ENCODE measurements at regions not wholly inside any gene's neighbourhood (a gene's known extent, or its start where the extent isn't known, plus 50 kb on each side); places are given as distances from the start of the nearest gene placed in this dataset.
"Not testable (repeated sequence)": the region's sequence is repeated elsewhere in the genome, so short reads cannot be mapped to it uniquely, and the experiment has no call there.

GRCh38 chr7:97234494-97234893 is 117.0 kb downstream of the SDHAF3 start:
- DNase-seq (ENCODE audit: low spot score); ATAC-seq: not testable (repeated sequence)

GRCh38 chr7:97246317-97246716 is 128.8 kb downstream of the SDHAF3 start:
- ATAC-seq (no peak), DNase-seq (ENCODE audit: low spot score) (no peak)

GRCh38 chr7:97258187-97258586 is 140.7 kb downstream of the SDHAF3 start:
- not testable (repeated sequence) for DNase-seq (ENCODE audit: low spot score); ATAC-seq

GRCh38 chr7:97269741-97270140 is 152.2 kb downstream of the SDHAF3 start:
- ATAC-seq (no peak), DNase-seq (ENCODE audit: low spot score) (no peak)

- no peak for ATAC-seq
- DNase-seq (ENCODE audit: low spot score): no peak
Measured at GRCh38 chr7:97270280-97270679, 152.8 kb downstream of the SDHAF3 start.

- no peak for ATAC-seq
- no peak for DNase-seq (ENCODE audit: low spot score)
Measured at GRCh38 chr7:97271619-97272018, 154.1 kb downstream of the SDHAF3 start.

GRCh38 chr7:97272237-97272975 is 154.9 kb downstream of the SDHAF3 start:
- ATAC-seq (no peak), DNase-seq (ENCODE audit: low spot score) (no peak)

- DNase-seq (ENCODE audit: low spot score) (no peak), ATAC-seq (no peak)
Measured at GRCh38 chr7:97275475-97275874, 158.0 kb downstream of the SDHAF3 start.

GRCh38 chr7:97280950-97281349 is 163.5 kb downstream of the SDHAF3 start:
- ATAC-seq: no peak
- DNase-seq (ENCODE audit: low spot score): no peak

- DNase-seq (ENCODE audit: low spot score) (no peak), ATAC-seq (no peak)
Measured at GRCh38 chr7:97285348-97285747, 167.8 kb downstream of the SDHAF3 start.

GRCh38 chr7:97293031-97293430 is 175.5 kb downstream of the SDHAF3 start:
- ATAC-seq (no peak), DNase-seq (ENCODE audit: low spot score) (no peak)

GRCh38 chr7:97298561-97298960 is 181.1 kb downstream of the SDHAF3 start:
- no peak for DNase-seq (ENCODE audit: low spot score)

GRCh38 chr7:97305589-97305988 is 188.1 kb downstream of the SDHAF3 start:
- ATAC-seq (no peak), DNase-seq (ENCODE audit: low spot score) (no peak)

More at GRCh38 chr7:97298561-97298960, 181.1 kb downstream of the SDHAF3 start:
- no peak for ATAC-seq

GRCh38 chr7:97307521-97308108 is 190.1 kb downstream of the SDHAF3 start:
- DNase-seq (ENCODE audit: low spot score) (no peak), ATAC-seq (no peak)

- no peak for DNase-seq (ENCODE audit: low spot score)
- ATAC-seq: no peak
Measured at GRCh38 chr7:97313900-97314299, 196.4 kb downstream of the SDHAF3 start.

- ATAC-seq: no peak
- DNase-seq (ENCODE audit: low spot score): no peak
Measured at GRCh38 chr7:97317575-97317974, 200.1 kb downstream of the SDHAF3 start.

GRCh38 chr7:97329871-97330270 is 212.4 kb downstream of the SDHAF3 start:
- not testable (repeated sequence) for ATAC-seq; DNase-seq (ENCODE audit: low spot score)

GRCh38 chr7:97337849-97338248 is 220.4 kb downstream of the SDHAF3 start:
- ATAC-seq (no peak), DNase-seq (ENCODE audit: low spot score) (no peak)

- no peak for ATAC-seq
Measured at GRCh38 chr7:97342512-97342911, 225.0 kb downstream of the SDHAF3 start.

GRCh38 chr7:97346349-97346748 is 228.9 kb downstream of the SDHAF3 start:
- ATAC-seq (no peak), DNase-seq (ENCODE audit: low spot score) (no peak)

More at GRCh38 chr7:97342512-97342911, 225.0 kb downstream of the SDHAF3 start:
- no peak for DNase-seq (ENCODE audit: low spot score)

GRCh38 chr7:97351488-97351887 is 234.0 kb downstream of the SDHAF3 start:
- ATAC-seq: no peak
- DNase-seq (ENCODE audit: low spot score): no peak

- DNase-seq (ENCODE audit: low spot score) (no peak), ATAC-seq (no peak)
Measured at GRCh38 chr7:97357459-97357858, 240.0 kb downstream of the SDHAF3 start.

- ATAC-seq: no peak
- no peak for DNase-seq (ENCODE audit: low spot score)
Measured at GRCh38 chr7:97372882-97373281, 255.4 kb downstream of the SDHAF3 start.
